ENCODE measurements at regions not wholly inside any gene's neighbourhood (a gene's known extent, or its start where the extent isn't known, plus 50 kb on each side); places are given as distances from the start of the nearest gene placed in this dataset.

DNA sequence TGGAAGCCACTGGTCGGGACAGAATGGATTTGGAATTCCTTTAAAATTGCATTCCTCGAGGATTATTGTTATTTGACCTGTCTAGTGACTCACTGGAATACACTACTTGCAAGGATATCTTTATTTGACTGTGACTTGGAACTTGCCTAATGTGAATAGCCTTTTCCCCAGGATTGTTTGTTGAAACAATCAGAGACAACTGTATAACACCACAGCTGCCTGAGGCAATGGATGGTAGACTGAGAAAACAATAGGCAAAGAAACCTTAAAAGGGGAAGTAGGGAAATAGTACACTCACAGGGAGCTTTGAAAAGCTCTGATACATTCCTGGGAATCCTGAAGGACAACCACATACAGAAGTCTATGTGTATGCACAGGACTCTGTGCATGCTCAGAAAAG lies 465.3 kb downstream of the BMP2 start:
- Histone ChIP-seq H3K27ac (ENCODE audit: low read length) (no peak overlapping the region), H3K4me2 (ENCODE audit: insufficient read depth, low read length) (no peak overlapping the region), H2AFZ (ENCODE audit: low read depth, low read length) (no peak overlapping the region), H3K9ac (ENCODE audit: low read depth, low read length) (no peak overlapping the region), H3K4me3 (ENCODE audit: low read depth in 1 of 2, low read length in 2 of 2) (no peak overlapping the region), H4K20me1 (ENCODE audit: insufficient read depth, low read length) (no peaks in the 10 kb centered on the region), H3K79me2 (ENCODE audit: insufficient read depth, low read length) (no peaks in the 10 kb centered on the region), H3K4me1 (ENCODE audit: insufficient read depth, low read length) (no peaks in the 10 kb centered on the region), H3K27me3 (ENCODE audit: insufficient read depth, low read length, poor library complexity) (no peaks in the 10 kb centered on the region), H3K9me3 (ENCODE audit: insufficient read depth, low read length, severe bottlenecking) (peaks cover 5% of the 10 kb centered on the region), H3K36me3 (ENCODE audit: insufficient read depth, low read length) (no peaks in the 10 kb centered on the region)
- ATAC-seq (ENCODE audit: insufficient read depth, low read depth) (no peak), DNase-seq (no peak)
- TF ChIP-seq, protein P1, sequence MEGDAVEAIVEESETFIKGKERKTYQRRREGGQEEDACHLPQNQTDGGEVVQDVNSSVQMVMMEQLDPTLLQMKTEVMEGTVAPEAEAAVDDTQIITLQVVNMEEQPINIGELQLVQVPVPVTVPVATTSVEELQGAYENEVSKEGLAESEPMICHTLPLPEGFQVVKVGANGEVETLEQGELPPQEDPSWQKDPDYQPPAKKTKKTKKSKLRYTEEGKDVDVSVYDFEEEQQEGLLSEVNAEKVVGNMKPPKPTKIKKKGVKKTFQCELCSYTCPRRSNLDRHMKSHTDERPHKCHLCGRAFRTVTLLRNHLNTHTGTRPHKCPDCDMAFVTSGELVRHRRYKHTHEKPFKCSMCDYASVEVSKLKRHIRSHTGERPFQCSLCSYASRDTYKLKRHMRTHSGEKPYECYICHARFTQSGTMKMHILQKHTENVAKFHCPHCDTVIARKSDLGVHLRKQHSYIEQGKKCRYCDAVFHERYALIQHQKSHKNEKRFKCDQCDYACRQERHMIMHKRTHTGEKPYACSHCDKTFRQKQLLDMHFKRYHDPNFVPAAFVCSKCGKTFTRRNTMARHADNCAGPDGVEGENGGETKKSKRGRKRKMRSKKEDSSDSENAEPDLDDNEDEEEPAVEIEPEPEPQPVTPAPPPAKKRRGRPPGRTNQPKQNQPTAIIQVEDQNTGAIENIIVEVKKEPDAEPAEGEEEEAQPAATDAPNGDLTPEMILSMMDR (IDR thresholded peaks at IDR 0.05; ENCODE audit: borderline replicate concordance, extremely low read depth, low read length, poor library complexity, severe bottlenecking) = no peak
- TF ChIP-seq EZH2 (IDR thresholded peaks at IDR 0.05; ENCODE audit: borderline replicate concordance, low read depth, low read length, severe bottlenecking) = no peak

GRCh38 chr20:7237251-7237650 lies 469.8 kb downstream of the BMP2 start:
- no peak overlapping the region for H3K27ac ChIP-seq (ENCODE audit: low read length)
- H3K4me2 ChIP-seq (ENCODE audit: insufficient read depth, low read length) = no peak overlapping the region
- H3K4me1 ChIP-seq (ENCODE audit: insufficient read depth, low read length) = no peaks in the 10 kb centered on the region
- no peaks in the 10 kb centered on the region for H3K36me3 ChIP-seq (ENCODE audit: insufficient read depth, low read length)
- no peaks in the 10 kb centered on the region for H3K79me2 ChIP-seq (ENCODE audit: insufficient read depth, low read length)
- no peak overlapping the region for H2AFZ ChIP-seq (ENCODE audit: low read depth, low read length)
- ATAC-seq (ENCODE audit: insufficient read depth, low read depth) (no peak), DNase-seq (no peak)
- no peak overlapping the region for H3K4me3 ChIP-seq (ENCODE audit: low read depth in 1 of 2, low read length in 2 of 2)
- no peaks in the 10 kb centered on the region for H4K20me1 ChIP-seq (ENCODE audit: insufficient read depth, low read length)
- TF ChIP-seq, protein P1 (IDR thresholded peaks at IDR 0.05; ENCODE audit: borderline replicate concordance, extremely low read depth, low read length, poor library complexity, severe bottlenecking) = no peak
- no peak for TF ChIP-seq EZH2 (IDR thresholded peaks at IDR 0.05; ENCODE audit: borderline replicate concordance, low read depth, low read length, severe bottlenecking)
- peaks cover 5% of the 10 kb centered on the region for H3K9me3 ChIP-seq (ENCODE audit: insufficient read depth, low read length, severe bottlenecking)
- H3K9ac ChIP-seq (ENCODE audit: low read depth, low read length) = no peak overlapping the region
- no peaks in the 10 kb centered on the region for H3K27me3 ChIP-seq (ENCODE audit: insufficient read depth, low read length, poor library complexity)

- Histone ChIP-seq H3K9ac (ENCODE audit: low read depth, low read length) (no peak overlapping the region), H3K4me2 (ENCODE audit: insufficient read depth, low read length) (no peak overlapping the region), H3K36me3 (ENCODE audit: insufficient read depth, low read length) (no peaks in the 10 kb centered on the region), H2AFZ (ENCODE audit: low read depth, low read length) (no peak overlapping the region), H3K4me3 (ENCODE audit: low read depth in 1 of 2, low read length in 2 of 2) (no peak overlapping the region), H3K79me2 (ENCODE audit: insufficient read depth, low read length) (no peaks in the 10 kb centered on the region), H3K27ac (ENCODE audit: low read length) (no peak overlapping the region), H3K9me3 (ENCODE audit: insufficient read depth, low read length, severe bottlenecking) (no peaks in the 10 kb centered on the region), H4K20me1 (ENCODE audit: insufficient read depth, low read length) (no peaks in the 10 kb centered on the region), H3K27me3 (ENCODE audit: insufficient read depth, low read length, poor library complexity) (no peaks in the 10 kb centered on the region), H3K4me1 (ENCODE audit: insufficient read depth, low read length) (no peaks in the 10 kb centered on the region)
- no peak for DNase-seq
- no peak for TF ChIP-seq EZH2 (IDR thresholded peaks at IDR 0.05; ENCODE audit: borderline replicate concordance, low read depth, low read length, severe bottlenecking)
- TF ChIP-seq, protein P1 (IDR thresholded peaks at IDR 0.05; ENCODE audit: borderline replicate concordance, extremely low read depth, low read length, poor library complexity, severe bottlenecking) = no peak
- ATAC-seq (ENCODE audit: insufficient read depth, low read depth) = no peak
These were observed 473.0 kb downstream of the BMP2 start for GRCh38 chr20:7240490-7240889.

All from DND-41 (cell line).